Left renal cortex interstitium (tissue), 4 donors: ENCODE measurements at regions not wholly inside any gene's neighbourhood (a gene's known extent, or its start where the extent isn't known, plus 50 kb on each side); places are given as distances from the start of the nearest gene placed in this dataset.
"Not testable (repeated sequence)": the region's sequence is repeated elsewhere in the genome, so short reads cannot be mapped to it uniquely, and the experiment has no call there.

Experiments
- DNase-seq, 4 donors: peaks; one replicate each; pipeline ENCODE4 v3.0.0-alpha.2; 2013; ENCODE audit warnings: low read depth in 4 of 4, low spot score in 2 of 4, missing footprints in 1 of 4

DNA sequence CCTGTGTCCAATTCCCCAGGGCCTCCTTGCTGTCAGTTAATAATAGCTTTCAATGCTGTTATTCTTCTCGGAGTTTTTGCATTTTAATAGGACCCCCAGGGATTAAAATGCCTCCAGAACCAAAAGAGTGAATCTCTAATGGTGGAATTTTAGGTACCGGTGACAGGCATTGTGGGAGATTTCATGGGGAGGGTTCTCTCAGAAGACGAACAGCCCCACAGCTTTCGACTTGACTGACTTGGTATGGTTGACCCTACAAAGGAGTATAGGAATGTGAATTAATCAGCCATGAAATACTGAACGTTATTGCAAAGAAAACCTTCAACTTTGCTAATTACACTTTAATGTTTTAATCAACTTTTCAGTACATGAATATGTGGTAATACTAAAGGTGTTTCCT lies 206.3 kb upstream of the FZD8 start:
- DNase-seq: no peak

DNA sequence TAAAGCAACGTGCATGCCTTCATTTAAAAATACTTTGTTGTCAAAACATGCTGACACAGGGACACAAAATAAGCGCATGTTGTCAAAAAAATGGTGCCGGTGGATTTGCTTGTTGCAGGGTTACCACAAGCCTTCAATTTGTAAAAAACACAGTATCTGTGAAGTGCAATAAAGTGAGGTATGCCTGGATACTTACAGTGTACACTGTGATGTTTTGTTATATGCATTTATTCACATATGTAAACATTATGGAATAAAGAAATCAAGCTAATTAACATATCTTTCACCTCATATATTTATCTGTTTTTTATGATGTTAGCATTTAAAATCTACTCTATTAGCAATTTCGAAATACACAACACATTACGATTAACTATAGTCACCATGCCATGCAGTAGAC lies 202.6 kb upstream of the FZD8 start:
- DNase-seq: no peak

DNA sequence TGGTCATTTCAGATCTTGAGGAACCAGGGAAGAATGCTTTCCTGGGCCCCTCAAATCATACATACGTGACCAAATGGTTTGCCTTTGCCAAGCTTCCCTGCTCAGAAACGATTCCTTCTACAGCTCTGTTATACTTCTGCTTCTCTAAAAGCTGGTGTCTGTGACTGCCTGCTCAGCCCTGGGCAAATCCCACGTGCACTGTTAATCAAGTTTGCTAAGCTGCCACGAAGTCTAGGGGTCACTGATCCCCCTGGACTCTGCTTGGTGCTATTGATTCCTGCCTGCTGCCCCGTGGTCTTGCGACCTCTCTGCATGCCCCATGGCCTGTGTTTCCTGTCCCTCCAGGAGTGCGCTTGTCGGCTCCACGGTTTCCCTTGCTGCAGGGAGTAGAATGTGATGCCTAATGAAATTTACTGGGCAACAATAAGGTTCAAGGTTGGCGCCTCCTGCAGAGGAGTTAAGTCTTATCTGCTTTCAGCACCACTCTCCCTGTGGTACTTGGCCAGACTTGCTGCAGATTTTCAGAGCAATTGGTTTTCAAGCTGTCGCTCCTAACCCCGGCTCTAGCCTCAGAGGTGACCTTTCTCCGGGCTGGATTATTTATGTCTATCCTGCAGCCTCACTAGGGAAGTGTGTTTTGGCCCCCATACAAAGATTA lies 201.6 kb upstream of the FZD8 start:
- peak in 1 of 4 donors; percentile 29 for DNase-seq

DNA sequence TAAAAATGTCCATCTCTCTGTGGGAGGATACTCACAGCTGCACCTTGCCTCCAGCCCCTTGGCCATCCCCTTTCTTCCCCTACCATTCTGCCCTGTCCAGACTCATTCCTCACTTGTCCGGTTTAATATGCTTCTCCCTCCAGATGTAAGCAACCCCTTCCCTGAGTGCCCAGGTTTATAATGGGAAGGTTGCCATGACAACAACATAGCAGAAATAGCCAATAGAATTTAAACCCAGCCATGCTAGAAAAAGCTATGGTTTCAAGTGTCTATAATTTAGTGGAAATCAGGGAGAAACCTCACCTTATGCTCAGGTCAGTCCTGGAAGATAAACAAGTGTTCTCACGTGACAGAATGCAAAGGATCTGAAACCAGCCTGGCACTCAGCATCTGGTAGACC lies 196.0 kb upstream of the FZD8 start:
- DNase-seq: no peak

DNA sequence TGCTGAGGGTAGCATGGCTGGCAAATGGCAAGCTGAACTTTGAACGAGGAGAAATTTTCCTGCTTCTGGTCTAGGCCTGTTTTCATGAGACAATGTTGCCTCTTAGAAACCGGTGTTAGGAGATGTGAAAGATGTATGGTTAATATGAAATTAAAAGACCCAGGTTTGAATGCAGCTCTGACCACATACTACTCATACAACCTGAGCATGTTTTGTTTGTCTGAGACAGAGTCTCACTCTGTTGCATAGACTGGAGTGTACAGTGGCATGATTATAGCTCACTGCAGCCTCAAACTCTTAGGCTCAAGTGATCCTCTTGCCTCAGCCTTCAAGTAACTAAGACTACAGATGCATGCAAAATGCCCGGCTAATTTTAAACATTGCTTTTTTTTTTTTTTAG lies 193.4 kb upstream of the FZD8 start:
- no peak for DNase-seq

DNA sequence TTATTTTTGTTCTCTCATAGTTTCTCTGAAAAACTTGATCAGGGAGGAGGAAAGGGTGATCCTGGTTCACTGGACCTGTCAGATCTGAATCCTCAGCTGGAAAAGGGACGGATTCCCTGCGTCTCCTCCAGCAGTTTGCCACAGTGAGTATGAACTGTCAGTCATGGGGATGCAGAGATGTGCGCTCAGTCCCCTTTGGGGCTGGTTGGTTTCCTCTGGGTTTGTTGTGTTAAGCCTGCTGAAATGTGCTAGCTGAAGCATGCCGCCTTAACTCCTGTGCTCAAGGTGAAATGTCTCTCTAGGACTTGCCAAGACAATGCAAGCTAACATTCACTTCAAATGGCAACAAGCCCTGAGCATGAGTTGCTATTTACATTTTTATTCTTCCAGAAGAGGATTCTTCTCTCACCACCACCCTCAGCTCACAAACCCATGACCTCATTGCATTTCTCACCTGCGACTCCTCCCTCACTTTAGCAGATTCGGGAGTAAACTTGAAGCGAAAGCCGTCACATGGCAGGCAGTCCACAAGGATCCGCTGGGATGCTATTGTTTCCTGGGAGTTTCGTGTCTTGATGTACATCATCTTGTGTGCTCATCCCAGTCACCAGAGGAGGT lies 192.9 kb upstream of the FZD8 start:
- DNase-seq: no peak

DNA sequence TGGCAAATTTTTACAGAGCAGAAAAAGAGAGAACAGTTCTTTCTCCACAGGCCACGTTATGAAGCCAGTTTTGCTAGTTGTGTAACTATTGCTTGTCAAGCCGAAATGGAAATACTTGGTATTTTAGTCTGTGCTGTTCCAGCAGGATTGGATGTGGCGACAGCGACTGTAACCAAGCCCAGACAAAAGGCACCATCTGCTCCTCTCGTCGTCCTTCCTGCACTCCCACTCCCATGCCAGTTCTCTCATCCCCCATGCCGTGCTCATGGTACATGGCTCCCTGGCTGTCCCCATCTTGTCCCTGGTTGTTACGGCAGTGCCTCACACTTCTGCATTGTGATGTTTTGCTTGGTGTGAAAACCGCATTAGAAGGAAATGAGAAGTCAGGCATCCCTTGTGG lies 185.7 kb upstream of the FZD8 start:
- DNase-seq: no peak

DNA sequence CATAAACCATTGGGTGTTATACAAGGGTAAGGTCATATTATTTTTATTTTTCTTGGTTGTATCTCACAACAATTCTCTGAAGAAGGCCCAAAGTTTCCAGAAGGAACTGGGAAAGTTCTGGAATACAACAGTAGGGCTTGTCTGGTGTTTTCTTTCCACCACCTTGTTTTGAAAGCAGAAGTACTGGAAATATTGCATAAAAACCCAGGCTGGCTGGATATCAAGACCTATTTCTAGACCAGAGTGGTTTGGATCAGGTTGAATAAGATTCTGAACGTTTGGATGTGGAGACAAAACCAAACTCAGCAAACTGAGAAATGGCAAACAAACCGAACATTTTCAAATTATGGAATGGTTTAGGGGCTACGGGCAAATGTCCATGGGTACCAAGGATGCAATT lies 182.6 kb upstream of the FZD8 start:
- no peak for DNase-seq

DNA sequence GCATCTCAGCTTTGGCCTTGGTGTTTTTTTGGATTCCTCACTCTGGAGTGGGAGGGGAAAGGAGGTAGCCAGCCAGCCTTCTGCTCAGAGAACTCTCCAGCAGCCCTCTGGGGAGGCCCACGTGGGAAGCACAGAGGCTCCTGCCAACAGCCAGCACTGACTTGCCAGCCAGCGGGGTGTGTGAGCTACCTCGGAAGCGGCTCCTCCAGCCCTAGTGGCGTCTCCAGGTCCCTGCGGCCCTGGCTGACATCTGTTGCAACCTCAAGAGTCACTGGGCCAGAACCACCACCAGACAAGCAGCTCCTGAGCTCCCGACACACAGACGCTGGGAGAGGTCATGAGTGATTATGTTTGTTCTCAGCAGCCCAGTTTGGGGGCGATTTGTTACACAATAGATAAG lies 180.2 kb upstream of the FZD8 start:
- no peak for DNase-seq

DNA sequence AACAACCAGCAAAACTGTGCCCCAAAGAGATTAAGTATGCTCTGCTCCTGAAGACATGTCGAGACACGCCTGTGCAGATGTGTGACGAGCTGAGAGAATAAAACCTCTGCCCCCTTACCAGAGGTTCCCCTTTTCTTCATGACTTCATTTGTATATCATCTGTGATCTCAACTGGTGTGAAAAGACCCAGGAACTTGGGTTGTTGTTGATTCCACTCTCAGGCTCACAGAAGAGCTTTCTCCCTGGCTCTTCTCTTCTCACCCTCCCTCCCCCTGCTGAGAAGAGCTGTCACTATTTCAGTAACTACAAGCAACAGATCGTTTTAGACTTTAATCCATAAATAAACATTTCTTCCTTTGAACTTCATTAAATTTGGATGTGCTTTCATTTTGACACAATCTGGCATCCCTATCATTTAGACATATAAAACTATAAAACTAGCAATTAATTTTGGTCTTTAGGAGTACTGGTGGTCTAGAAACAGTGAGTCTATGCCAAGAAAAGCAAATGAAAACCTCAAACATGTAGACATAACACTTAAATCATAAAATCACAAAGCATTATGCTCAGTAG lies 179.3 kb upstream of the FZD8 start:
- peak in 3 of 4 donors; percentile 47 to 51 (median 48) for DNase-seq

DNA sequence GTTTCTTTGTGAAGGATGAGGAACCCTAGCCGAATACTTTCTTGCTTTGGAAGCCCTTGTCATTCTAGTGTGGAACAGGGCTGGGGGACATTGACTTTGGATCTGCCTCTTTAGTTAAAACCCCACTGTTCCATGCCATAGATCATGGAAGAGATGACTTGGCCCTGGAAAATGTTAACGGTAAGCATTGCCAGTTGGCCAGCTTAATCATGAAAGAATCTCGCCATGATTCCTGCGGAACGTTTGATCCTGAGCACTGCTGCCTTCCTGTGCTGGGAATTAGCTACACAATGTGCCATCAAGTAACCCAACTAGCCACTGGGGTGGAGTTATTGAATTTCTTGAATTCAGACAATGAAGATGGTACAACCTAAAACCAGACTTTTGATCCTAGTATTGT lies 177.6 kb upstream of the FZD8 start:
- no peak for DNase-seq

DNA sequence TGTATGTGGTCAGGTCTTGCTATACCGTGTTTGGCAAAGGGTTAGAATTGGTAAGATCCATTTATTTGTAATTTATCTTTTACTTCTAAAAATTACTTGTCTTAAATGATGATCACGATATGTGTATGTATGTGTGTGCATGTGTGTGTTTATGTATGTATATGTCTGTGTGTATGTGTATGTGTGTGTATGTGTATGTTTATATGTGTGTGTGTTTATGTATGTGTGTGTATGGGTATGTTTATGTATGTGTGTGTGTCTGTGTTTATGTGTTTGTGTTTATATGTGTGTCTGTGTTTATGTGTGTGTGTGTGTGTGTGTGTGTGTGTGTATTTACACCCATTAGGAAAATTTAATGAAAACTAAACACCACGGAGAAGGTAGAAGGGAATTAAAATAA lies 176.9 kb upstream of the FZD8 start:
- DNase-seq: no peak

DNA sequence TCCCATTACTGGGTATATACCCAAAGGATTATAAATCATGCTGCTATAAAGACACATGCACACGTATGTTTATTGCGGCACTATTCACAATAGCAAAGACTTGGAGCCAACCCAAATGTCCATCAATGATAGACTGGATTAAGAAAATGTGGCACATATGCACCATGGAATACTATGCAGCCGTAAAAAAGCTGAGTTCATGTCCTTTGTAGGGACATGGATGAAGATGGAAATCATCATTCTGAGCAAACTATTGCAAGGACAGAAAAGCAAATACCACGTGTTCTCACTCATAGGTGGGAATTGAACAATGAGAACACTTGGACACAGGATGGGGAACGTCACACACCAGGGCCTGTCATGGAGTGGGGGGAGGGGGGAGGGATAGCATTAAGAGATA lies 175.0 kb upstream of the FZD8 start:
- not testable (repeated sequence) for DNase-seq

DNA sequence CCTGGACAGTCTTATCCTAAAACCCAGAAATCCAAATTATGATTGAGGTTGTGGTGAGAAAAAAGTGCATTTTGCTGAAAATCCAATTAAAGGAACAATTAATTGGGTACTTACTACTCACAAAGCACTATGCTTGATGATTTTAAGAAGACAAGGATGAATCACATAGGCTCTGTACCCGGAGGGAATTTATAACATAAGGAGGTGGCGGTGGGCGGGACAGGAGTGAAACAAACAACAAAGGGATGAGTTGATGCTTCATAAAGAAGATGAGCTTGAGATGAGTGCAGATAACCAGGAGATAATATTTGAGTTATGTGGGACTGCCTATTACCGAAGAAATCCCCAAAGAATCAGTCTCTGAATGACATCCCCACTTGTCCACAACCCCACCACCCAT lies 171.1 kb upstream of the FZD8 start:
- DNase-seq: no peak

DNA sequence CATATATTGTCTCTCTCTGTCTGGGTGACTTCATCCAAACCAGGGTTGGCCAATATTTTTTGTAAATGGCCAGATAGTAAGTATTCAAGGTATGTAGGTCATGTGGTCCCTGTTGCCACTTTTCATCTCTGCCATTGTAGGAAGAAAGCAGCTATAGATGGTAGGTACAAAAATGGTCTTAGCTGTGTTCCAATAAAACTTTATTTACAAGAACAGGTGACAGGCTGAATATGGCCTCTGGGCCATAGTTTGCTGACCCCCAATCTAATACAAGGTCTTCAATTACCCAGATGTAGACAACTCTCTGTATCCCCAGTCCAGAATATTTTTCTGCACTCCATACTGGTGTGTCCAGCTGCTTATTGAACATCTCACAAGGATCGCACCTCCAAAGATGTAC lies 166.2 kb upstream of the FZD8 start:
- no peak for DNase-seq

DNA sequence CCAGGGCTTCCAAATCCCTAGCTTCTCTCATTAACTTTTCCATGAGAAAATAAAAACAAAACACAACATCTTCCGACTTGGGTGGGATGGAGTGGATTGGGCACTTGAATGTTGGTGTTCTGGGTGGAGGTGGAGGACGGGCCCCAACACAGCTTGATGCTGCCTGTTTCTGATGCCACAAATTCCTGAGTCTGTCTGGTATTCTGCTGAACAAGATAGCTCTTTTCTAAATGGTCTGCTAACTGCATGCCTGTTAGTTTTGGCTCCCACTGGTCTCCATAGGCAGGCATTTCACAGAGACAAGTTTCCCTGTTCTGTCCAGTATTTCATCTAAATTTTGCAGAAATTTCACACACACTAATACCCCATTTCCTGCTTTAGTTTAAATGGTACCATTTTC lies 160.9 kb upstream of the FZD8 start:
- no peak for DNase-seq

DNA sequence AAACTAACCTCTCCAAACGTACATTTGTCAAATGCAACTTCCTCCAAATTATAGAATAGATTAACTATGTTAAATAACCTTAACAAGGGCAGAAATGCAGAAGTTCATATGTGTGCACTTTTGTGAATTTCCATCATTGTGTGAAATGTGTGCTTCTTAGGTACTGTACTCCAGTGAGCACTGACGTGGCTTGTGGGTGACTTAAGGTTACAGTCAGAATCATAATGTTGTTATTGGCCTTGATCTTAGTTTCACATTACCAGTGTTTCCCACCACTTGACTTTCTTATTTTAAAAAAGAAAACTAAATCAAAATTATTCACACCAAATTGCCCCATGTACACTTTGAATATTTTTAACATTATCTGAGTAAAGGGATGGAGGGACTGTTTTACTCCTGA lies 155.1 kb upstream of the FZD8 start:
- no peak for DNase-seq

DNA sequence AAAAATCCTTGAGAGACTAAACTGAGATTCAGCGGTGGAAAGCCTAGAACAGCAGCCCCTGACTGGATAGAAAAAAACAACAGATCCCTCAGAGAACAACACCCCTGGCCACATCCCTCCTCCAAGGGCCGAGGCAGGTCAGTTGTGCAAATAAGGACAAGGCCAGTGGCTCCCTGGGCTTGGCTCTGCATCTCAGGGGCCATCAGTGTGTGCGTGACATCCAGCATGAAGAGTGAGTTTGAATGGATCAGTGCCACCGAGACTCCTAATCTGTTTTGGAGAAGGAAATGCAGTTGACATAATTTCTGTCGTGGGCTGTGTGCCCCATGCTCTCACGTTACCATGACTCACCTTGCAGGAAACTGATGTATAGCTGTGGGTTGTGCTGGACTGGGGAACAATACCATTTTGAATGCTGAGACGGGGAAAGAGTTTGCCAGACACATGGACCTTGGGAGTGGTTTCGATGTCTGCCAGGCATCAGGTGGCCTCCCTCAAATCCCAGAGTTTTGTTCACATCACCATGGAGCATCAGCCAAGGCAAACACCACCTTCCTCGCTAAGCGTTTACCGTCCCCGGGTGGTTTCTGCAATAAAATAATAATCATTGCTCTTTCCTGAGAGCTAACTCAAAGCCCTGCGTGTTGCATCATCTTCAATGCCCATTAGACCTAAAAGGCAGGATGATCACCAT lies 153.2 kb upstream of the FZD8 start:
- no peak for DNase-seq

DNA sequence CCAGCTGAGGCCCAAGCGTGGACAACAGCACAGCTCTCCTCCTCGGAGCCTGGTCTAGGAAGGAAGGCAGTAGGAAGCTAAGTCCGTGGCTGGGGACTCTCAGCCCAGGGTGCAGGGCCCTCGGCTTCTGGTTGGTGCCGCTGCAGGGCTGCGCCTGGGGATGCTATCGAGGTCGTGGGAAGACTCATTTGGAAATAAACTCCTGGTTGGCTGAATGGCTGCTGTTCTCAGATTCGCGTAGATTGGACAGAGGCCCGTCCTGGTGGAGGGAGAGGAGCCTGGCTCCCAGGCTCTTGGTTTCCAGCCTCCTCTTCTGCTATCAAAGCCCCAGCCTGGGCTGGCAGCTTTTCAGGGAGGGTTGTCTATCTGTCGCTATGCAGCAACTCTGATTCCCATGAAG lies 152.6 kb upstream of the FZD8 start:
- DNase-seq: no peak

DNA sequence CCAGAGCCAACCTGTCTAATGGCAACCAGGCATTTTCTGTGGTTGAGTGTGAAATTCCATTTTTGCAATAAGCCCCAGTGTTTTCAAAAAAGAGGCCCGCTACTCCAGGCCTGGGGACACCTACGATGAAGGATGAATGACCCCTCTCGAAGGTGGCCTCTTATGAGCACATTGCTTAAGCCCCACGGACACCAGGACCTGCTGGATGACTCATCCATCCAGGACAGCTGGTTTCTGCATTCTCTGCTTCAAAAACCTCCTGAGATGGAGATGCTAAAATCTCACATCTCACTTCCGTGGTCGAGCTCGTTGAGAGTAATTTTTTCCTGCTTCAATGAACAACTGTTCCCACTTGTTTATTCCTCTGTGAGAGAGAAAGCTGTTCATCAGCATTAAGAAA lies 150.2 kb upstream of the FZD8 start:
- no peak for DNase-seq

DNA sequence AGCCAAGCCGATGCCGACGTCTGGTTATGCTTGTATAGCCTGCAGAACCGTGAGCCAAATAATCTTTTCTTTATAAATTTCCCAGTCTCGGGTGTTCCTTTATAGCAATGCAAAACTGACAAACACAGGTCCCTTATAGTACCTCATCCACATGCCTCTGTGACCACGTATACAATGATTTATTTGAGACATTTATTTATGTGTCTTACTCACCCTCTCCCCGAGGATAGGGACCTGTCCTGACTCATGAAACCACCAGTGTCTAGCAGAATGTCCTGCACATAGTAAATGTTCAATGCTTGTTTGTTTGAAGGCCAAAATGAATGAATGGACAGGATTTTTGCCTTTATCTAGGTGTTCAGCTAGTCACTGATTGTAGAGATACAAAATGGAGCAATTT lies 147.9 kb upstream of the FZD8 start:
- DNase-seq: no peak

DNA sequence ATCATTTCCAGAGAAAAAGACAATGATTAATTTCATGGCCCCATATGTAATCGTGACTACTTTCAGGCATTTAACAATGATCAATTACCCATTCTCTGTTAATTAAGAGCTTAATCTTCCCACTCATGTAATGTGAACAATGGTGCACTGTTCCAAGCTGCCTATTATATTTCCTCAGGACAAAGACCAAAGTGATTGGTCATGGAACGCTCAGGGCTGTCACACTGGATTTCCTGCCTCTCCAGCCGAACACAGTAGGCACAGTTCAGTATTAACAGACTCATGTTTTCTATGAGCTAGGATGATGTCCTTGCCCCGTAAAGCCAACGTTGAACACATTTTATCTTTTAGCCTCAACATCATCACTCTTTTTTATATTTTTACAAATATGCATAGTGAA lies 142.7 kb upstream of the FZD8 start:
- DNase-seq: no peak
